Sigmoid colon (tissue), 4 donors: ENCODE measurements at regions not wholly inside any gene's neighbourhood (a gene's known extent, or its start where the extent isn't known, plus 50 kb on each side); places are given as distances from the start of the nearest gene placed in this dataset.

Source experiments
- CTCF ChIP-seq, 4 experiments: fragments of 450-650 bp in 3 of 4; fragments of 200-600 bp in 1 of 4; IDR thresholded peaks; one replicate each; pipeline ENCODE4 v1.5.1; 2016 to 2019; ENCODE audit warnings: antibody characterized with exemption in 4 of 4, mild to moderate bottlenecking in 3 of 4, moderate library complexity in 2 of 4
- EP300 ChIP-seq, 4 donors: sonication (generic); formaldehyde crosslinking; IDR thresholded peaks; one replicate each; pipeline ENCODE4 v1.6.1; 2017; ENCODE audit warnings: antibody characterized with exemption in 4 of 4
- POLR2A ChIP-seq, 2 donors: fragments of 450-650 bp; IDR thresholded peaks; one replicate each; pipeline ENCODE4 v1.6.1; 2016; ENCODE audit warnings: antibody characterized with exemption in 2 of 2, mild to moderate bottlenecking in 2 of 2, moderate library complexity in 2 of 2

GRCh38 chr9:107430071-107430470, 59.5 kb downstream of the KLF4 start:
- TF ChIP-seq POLR2A (IDR thresholded peaks at IDR 0.05) = no peak
- TF ChIP-seq EP300 (IDR thresholded peaks at IDR 0.05) = no peak
- no peak for TF ChIP-seq CTCF (IDR thresholded peaks at IDR 0.05)
